ENCODE measurements at regions not wholly inside any gene's neighbourhood (a gene's known extent, or its start where the extent isn't known, plus 50 kb on each side); places are given as distances from the start of the nearest gene placed in this dataset.

GRCh38 chr13:105291987-105292386 lies 1243.5 kb downstream of the EFNB2 start:
- TF ChIP-seq CTCF (IDR thresholded peaks at IDR 0.05): no peak
- no peak for TF ChIP-seq POLR2A (IDR thresholded peaks at IDR 0.05)
